ENCODE measurements at regions not wholly inside any gene's neighbourhood (a gene's known extent, or its start where the extent isn't known, plus 50 kb on each side); places are given as distances from the start of the nearest gene placed in this dataset.

GRCh38 chr1:209463441-209463840, 120.1 kb upstream of the CAMK1G start:
- no peak overlapping the region for H3K4me3 ChIP-seq (ENCODE audit: control insufficient read depth, low read depth, low read length)
- no peak for TF ChIP-seq CTCF (IDR thresholded peaks at IDR 0.05; ENCODE audit: control insufficient read depth, insufficient read depth, low read depth, low read length, missing control alignments)
- DNase-seq (ENCODE audit: low read depth), result no peak

GRCh38 chr1:209473025-209473424, 110.5 kb upstream of the CAMK1G start:
- no peak for TF ChIP-seq CTCF (IDR thresholded peaks at IDR 0.05; ENCODE audit: control insufficient read depth, insufficient read depth, low read depth, low read length, missing control alignments)
- no peak for DNase-seq (ENCODE audit: low read depth)
- no peak overlapping the region for H3K4me3 ChIP-seq (ENCODE audit: control insufficient read depth, low read depth, low read length)

GRCh38 chr1:209480345-209480744, 103.2 kb upstream of the CAMK1G start:
- TF ChIP-seq CTCF (IDR thresholded peaks at IDR 0.05; ENCODE audit: control insufficient read depth, insufficient read depth, low read depth, low read length, missing control alignments), result no peak
- H3K4me3 ChIP-seq (ENCODE audit: control insufficient read depth, low read depth, low read length), result no peak overlapping the region
- DNase-seq (ENCODE audit: low read depth), result no peak

GRCh38 chr1:209483691-209484090, 99.8 kb upstream of the CAMK1G start:
- DNase-seq (ENCODE audit: low read depth), result no peak
- TF ChIP-seq CTCF (IDR thresholded peaks at IDR 0.05; ENCODE audit: control insufficient read depth, insufficient read depth, low read depth, low read length, missing control alignments), result no peak
- no peak overlapping the region for H3K4me3 ChIP-seq (ENCODE audit: control insufficient read depth, low read depth, low read length)

GRCh38 chr1:209484429-209484828, 99.1 kb upstream of the CAMK1G start:
- no peak for TF ChIP-seq CTCF (IDR thresholded peaks at IDR 0.05; ENCODE audit: control insufficient read depth, insufficient read depth, low read depth, low read length, missing control alignments)
- no peak overlapping the region for H3K4me3 ChIP-seq (ENCODE audit: control insufficient read depth, low read depth, low read length)
- DNase-seq (ENCODE audit: low read depth), result no peak

GRCh38 chr1:209485167-209485566, 98.3 kb upstream of the CAMK1G start:
- H3K4me3 ChIP-seq (ENCODE audit: control insufficient read depth, low read depth, low read length), result no peak overlapping the region
- no peak for TF ChIP-seq CTCF (IDR thresholded peaks at IDR 0.05; ENCODE audit: control insufficient read depth, insufficient read depth, low read depth, low read length, missing control alignments)
- no peak for DNase-seq (ENCODE audit: low read depth)

GRCh38 chr1:209485751-209486150, 97.8 kb upstream of the CAMK1G start:
- no peak for TF ChIP-seq CTCF (IDR thresholded peaks at IDR 0.05; ENCODE audit: control insufficient read depth, insufficient read depth, low read depth, low read length, missing control alignments)
- H3K4me3 ChIP-seq (ENCODE audit: control insufficient read depth, low read depth, low read length), result no peak overlapping the region
- DNase-seq (ENCODE audit: low read depth), result no peak

Measured in AG09309 (cell line).